ENCODE measurements at regions not wholly inside any gene's neighbourhood (a gene's known extent, or its start where the extent isn't known, plus 50 kb on each side); places are given as distances from the start of the nearest gene placed in this dataset.

DNA sequence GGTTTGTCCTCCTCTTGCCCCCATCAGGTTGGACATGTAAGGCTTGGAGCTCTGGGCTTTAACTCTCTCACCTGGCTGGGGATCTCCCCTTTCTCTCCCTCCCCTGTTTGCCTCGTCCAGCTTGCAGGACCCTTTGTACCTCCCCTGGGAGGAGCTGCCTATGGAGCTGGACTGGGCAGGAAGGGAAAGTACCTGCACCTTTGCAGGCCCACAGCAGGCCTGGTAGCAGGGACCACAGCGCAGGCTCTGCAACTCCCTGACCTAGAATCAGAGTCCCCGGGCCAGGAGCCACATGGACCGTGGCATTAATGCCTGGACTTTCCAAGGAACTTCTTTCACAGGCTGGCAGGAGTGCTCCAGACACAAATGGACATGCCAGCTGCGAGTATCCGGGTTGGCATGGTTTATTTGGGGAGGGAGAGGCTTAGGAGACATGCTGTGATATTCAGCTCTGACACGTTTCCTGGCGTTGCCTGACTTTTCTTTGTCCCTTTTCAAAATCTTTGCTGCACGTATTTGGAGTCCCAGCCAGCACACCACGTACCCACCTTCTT, 268.5 kb upstream of the EXOC2 start:
- TF ChIP-seq, protein P1, sequence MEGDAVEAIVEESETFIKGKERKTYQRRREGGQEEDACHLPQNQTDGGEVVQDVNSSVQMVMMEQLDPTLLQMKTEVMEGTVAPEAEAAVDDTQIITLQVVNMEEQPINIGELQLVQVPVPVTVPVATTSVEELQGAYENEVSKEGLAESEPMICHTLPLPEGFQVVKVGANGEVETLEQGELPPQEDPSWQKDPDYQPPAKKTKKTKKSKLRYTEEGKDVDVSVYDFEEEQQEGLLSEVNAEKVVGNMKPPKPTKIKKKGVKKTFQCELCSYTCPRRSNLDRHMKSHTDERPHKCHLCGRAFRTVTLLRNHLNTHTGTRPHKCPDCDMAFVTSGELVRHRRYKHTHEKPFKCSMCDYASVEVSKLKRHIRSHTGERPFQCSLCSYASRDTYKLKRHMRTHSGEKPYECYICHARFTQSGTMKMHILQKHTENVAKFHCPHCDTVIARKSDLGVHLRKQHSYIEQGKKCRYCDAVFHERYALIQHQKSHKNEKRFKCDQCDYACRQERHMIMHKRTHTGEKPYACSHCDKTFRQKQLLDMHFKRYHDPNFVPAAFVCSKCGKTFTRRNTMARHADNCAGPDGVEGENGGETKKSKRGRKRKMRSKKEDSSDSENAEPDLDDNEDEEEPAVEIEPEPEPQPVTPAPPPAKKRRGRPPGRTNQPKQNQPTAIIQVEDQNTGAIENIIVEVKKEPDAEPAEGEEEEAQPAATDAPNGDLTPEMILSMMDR (IDR thresholded peaks at IDR 0.05; ENCODE audit: insufficient read depth, low read depth, low read length, missing control alignments): no peak
- no peak for DNase-seq (ENCODE audit: low read depth)
- no peak overlapping the region for H3K4me3 ChIP-seq (ENCODE audit: low read length)

DNA sequence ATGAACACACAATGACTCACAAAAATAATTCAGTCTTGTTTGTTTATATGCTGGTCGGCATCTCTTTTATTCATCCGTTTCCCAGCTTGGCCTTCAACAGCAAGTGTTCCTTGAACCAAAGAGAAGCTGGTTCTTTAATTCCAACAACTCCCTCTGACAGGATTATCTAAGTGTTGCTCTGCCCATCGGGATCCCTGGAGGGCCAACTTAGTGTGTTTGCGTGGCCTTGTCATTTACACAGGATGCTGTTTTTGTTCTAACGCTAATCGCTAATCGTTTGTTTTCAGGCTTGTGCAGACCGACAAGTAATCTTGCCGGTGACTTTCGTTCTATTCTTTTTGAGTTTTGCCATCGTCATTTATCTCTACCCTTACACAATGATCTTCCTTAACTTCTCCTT, 267.4 kb upstream of the EXOC2 start:
- no peak overlapping the region for H3K4me3 ChIP-seq (ENCODE audit: low read length)
- TF ChIP-seq, protein P1 (IDR thresholded peaks at IDR 0.05; ENCODE audit: insufficient read depth, low read depth, low read length, missing control alignments): no peak
- DNase-seq (ENCODE audit: low read depth): no peak

DNA sequence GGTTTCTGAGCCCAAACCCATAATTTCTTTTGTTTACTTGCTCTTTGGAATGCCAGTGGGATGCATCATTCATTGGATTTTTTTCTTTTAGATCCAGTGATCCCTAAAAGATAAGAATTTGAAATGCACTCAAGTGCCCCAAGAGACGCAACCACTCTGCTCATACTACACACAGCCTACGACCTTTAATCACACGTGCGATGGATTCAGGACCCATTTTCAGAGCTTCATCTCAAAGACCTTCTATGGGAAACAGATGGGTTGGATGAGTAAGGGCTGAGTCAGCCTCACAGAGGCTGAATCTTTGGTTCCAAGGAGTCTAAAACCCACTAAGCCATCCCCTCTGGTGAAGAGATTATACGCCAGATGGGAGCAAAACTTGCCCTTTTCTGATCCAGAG, 265.5 kb upstream of the EXOC2 start:
- peak; percentile 15 for DNase-seq (ENCODE audit: low read depth)
- TF ChIP-seq, protein P1 (IDR thresholded peaks at IDR 0.05; ENCODE audit: insufficient read depth, low read depth, low read length, missing control alignments): no peak

DNA sequence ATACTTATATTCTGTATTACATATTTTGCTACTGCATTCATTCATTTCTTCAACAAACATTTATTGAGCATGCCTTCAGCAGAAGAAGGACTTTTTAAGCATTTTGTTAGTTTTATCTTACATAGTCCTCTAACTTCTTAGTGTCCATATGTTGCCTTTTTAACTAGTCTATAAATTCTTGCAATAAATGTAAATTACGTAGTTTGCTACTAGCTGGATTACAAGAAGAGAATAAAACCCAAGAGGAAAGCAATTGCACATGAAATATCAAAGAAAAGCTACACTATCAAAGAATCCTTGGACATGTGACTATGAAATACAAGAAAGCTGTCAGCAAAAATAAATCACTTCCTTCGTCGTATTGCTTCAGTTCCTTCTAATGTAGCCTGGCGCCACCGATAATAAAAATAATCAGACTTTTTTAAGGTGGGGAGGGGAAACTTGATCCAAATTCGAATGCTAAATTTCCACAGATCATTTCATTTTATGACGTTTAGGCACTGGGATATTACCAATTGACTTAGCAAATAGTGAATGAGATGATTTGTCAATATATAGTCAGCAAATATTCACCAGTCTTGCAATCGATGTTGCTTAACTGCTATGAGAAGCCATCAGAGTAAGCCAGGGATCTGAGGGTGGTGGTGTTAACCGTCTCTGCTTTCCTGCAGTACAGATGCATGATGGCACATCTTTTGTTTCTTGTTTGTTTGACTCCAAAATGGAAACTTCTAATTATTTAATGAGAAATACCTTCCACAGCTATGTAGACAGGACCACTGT, 258.7 kb upstream of the EXOC2 start:
- TF ChIP-seq, protein P1 (IDR thresholded peaks at IDR 0.05; ENCODE audit: insufficient read depth, low read depth, low read length, missing control alignments): no peak
- no peak for DNase-seq (ENCODE audit: low read depth)
- H3K4me3 ChIP-seq (ENCODE audit: low read length): no peak overlapping the region

More for the DNA sequence above, 265.5 kb upstream of the EXOC2 start:
- no peak overlapping the region for H3K4me3 ChIP-seq (ENCODE audit: low read length)

DNA sequence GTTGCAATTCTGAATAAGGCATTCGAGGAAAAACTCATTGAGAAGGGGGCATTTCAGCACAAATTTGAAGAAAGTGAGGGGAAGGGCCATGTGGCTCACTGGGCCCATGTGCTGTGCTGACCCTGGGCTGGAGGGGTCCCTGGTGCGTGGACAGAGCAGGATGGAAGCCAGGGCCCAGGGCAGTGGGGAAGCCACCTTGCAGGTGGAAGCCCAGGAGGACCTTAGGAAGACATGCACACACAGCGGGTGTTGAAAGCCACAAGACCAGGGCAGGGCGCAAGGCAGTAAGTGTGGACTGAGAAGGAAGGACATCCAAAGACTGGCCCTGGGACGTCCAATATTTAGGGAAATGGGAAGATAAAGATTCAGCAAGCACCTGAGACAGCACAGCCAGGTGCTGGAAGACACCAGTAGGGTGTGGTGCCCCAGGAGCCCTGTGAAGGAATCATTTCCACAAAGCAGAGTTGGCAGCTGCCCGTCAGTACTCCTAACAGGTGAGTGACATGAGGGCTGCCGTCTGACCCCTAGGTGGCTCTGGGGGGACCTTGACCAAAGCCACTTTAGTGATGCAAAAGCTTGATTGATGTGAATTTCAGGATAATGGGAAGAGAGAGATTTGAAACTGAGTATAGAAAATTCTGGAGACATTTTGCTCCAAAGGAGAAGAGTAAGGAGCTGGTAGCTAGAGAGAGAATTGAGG, 254.4 kb upstream of the EXOC2 start:
- no peak overlapping the region for H3K4me3 ChIP-seq (ENCODE audit: low read length)
- DNase-seq (ENCODE audit: low read depth): no peak
- TF ChIP-seq, protein P1 (IDR thresholded peaks at IDR 0.05; ENCODE audit: insufficient read depth, low read depth, low read length, missing control alignments): no peak

DNA sequence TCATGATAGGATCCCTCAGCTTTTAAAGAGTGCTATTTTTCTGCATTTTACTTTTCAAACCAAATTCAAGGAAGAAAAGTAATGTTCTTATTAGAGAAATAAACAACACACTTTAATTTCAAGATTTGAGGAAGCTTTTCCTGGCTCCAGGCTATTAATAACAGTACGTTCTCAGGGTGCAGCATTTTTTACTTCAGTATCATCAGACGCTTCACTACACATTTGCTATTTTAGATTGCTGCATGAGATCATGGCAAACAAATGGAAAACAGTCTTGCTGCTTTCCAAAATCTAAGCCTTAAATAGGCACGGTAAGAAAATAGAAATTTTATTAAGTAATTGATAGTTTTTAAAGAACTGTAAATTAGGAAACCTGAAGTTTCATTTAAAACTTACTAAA, 253.6 kb upstream of the EXOC2 start:
- no peak for DNase-seq (ENCODE audit: low read depth)

More for the DNA sequence above, 253.6 kb upstream of the EXOC2 start:
- H3K4me3 ChIP-seq (ENCODE audit: low read length): no peak overlapping the region
- TF ChIP-seq, protein P1 (IDR thresholded peaks at IDR 0.05; ENCODE audit: insufficient read depth, low read depth, low read length, missing control alignments): no peak
